Tibial artery (tissue), 4 donors: ENCODE measurements at regions not wholly inside any gene's neighbourhood (a gene's known extent, or its start where the extent isn't known, plus 50 kb on each side); places are given as distances from the start of the nearest gene placed in this dataset.

Experiments
- DNase-seq, 2 donors: peaks; one replicate each; pipeline ENCODE4 v3.0.0-alpha.2; 2019
- H3K27ac ChIP-seq, 2 donors: fragments of 200-600 bp; sonication (generic) in 1 of 2; 1 replicate in 1 of 2; 2 replicates in 1 of 2; pipeline ENCODE4 v1.5.1; 2018 to 2019; ENCODE audit warnings: mild to moderate bottlenecking in 1 of 2
- H3K27me3 ChIP-seq, 2 donors: fragments of 200-600 bp; sonication (generic) in 1 of 2; one replicate each; pipeline versions ENCODE4 v1.5.1 to v1.6.0; 2016 to 2019
- H3K36me3 ChIP-seq, 3 donors: fragments of 200-600 bp; sonication (generic) in 2 of 3; one replicate each; pipeline ENCODE4 v1.5.1; 2016 to 2019; ENCODE audit warnings: mild to moderate bottlenecking in 2 of 3
- H3K4me1 ChIP-seq, 4 donors: fragments of 200-600 bp; sonication (generic) in 2 of 4; 1 replicate in 3 of 4; 2 replicates in 1 of 4; pipeline ENCODE4 v1.5.1; 2016 to 2019
- H3K4me3 ChIP-seq, 2 donors: fragments of 200-600 bp; sonication (generic) in 1 of 2; 1 replicate in 1 of 2; 2 replicates in 1 of 2; pipeline ENCODE4 v1.5.1; 2018 to 2019; ENCODE audit warnings: mild to moderate bottlenecking in 2 of 2
- H3K9me3 ChIP-seq, 3 donors: fragments of 200-600 bp; sonication (generic) in 1 of 3; one replicate each; pipeline ENCODE4 v1.5.1; 2016 to 2019
- intact Hi-C: fragments of 100-400 bp; cut with DNase I; formaldehyde crosslinking; loops from one replicate; pipeline ENCODE4 v1.15.0; 2023; ENCODE audit warnings: low total_unique reads
- TF ChIP-seq, protein P1 (sequence below), 2 experiments: fragments of 200-600 bp in 1 of 2; fragments of 450-650 bp in 1 of 2; IDR thresholded peaks; one replicate each; pipeline ENCODE4 v1.5.1; 2017 to 2019; ENCODE audit warnings: antibody characterized with exemption in 2 of 2, mild to moderate bottlenecking in 1 of 2, moderate library complexity in 1 of 2

DNA sequence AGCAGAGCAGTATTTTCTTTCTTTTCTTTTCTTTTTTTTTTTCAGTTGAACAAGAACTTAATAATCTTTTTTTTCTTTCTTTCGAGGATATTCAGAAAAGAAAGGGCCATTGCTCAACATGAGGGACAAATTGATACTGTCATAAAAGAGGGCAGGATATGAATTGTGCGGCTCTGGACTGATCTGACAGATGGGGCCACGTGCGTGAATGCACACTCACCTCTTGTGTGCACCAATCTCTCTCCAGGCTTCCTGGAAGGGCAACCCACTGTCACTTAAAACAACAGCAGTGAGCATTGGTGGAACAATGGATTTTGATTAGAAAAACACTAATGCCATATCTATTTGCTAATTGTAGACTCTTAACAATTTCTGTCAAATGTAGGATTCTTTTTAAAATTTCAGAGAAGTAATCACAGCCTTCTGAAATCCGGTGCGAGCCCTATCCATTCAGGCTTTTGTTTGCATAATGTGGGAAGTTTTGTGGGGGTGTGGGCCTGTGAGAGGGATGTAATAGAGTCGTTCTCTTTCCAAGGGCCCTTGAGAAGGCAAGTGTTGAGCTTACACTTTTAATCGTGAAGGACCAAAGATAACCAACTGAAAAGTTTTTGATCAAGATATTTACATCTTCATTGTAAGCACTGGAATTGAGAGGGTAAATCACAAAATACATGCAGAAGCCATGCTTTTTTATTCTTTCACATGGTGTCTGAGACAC is 298.8 kb downstream of the SP3 start:
- H3K36me3 ChIP-seq: no peaks in the 10 kb centered on the region
- H3K27me3 ChIP-seq: no peaks in the 10 kb centered on the region
- DNase-seq: no peak
- H3K4me3 ChIP-seq: no peak overlapping the region
- no peaks in the 10 kb centered on the region for H3K9me3 ChIP-seq
- H3K27ac ChIP-seq: no peak overlapping the region
- intact Hi-C loops: no loop called here
- TF ChIP-seq, protein P1, sequence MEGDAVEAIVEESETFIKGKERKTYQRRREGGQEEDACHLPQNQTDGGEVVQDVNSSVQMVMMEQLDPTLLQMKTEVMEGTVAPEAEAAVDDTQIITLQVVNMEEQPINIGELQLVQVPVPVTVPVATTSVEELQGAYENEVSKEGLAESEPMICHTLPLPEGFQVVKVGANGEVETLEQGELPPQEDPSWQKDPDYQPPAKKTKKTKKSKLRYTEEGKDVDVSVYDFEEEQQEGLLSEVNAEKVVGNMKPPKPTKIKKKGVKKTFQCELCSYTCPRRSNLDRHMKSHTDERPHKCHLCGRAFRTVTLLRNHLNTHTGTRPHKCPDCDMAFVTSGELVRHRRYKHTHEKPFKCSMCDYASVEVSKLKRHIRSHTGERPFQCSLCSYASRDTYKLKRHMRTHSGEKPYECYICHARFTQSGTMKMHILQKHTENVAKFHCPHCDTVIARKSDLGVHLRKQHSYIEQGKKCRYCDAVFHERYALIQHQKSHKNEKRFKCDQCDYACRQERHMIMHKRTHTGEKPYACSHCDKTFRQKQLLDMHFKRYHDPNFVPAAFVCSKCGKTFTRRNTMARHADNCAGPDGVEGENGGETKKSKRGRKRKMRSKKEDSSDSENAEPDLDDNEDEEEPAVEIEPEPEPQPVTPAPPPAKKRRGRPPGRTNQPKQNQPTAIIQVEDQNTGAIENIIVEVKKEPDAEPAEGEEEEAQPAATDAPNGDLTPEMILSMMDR (IDR thresholded peaks at IDR 0.05): no peak
- no peaks in the 10 kb centered on the region for H3K4me1 ChIP-seq

DNA sequence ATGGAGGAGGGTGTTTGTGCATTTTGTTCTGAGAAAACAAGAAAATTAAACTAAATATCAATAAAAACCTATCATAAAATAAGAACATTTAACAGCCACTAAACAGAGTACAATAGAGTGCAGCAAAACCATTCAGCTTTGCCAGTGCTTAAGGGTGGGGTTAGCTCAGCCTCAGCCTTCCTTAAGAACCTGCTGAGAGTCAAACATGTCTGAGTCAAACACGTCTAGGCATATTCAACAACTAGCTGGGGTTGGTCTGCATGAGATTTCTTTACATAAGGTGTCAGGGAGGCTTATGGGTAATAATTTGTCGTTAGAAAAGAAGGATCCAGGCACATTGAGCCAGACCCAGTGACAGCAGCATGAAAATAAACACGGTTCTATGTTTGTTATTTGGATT is 298.2 kb downstream of the SP3 start:
- intact Hi-C loops: no loop called here
- Histone ChIP-seq H3K9me3 (no peaks in the 10 kb centered on the region), H3K36me3 (no peaks in the 10 kb centered on the region), H3K27ac (no peak overlapping the region), H3K4me1 (no peaks in the 10 kb centered on the region), H3K4me3 (no peak overlapping the region), H3K27me3 (no peaks in the 10 kb centered on the region)
- TF ChIP-seq, protein P1 (IDR thresholded peaks at IDR 0.05): no peak
- DNase-seq: no peak

DNA sequence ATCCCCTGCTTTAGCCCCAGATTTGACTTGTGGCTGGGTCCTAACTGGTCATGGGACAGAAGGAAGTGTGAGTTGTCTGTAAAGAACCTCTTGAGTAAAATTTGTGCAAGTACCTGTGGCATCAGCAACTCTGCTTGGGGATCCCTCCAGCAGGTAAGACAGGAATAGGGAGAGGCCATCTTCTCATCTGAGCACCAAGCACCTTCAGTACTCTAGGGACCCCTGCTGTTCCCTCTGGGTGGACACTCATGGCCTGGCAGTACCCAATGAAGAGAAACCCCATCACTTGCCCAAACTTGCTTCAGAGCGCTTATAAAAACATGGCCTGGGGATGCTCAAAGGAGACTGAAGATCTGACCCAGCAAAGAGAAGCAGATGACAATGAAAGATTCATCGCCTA is 297.8 kb downstream of the SP3 start:
- H3K9me3 ChIP-seq: no peaks in the 10 kb centered on the region
- TF ChIP-seq, protein P1 (IDR thresholded peaks at IDR 0.05): no peak
- no peak for DNase-seq
- intact Hi-C loops: no loop called here
- no peak overlapping the region for H3K27ac ChIP-seq
- H3K36me3 ChIP-seq: no peaks in the 10 kb centered on the region
- no peaks in the 10 kb centered on the region for H3K4me1 ChIP-seq
- no peaks in the 10 kb centered on the region for H3K27me3 ChIP-seq
- no peak overlapping the region for H3K4me3 ChIP-seq

DNA sequence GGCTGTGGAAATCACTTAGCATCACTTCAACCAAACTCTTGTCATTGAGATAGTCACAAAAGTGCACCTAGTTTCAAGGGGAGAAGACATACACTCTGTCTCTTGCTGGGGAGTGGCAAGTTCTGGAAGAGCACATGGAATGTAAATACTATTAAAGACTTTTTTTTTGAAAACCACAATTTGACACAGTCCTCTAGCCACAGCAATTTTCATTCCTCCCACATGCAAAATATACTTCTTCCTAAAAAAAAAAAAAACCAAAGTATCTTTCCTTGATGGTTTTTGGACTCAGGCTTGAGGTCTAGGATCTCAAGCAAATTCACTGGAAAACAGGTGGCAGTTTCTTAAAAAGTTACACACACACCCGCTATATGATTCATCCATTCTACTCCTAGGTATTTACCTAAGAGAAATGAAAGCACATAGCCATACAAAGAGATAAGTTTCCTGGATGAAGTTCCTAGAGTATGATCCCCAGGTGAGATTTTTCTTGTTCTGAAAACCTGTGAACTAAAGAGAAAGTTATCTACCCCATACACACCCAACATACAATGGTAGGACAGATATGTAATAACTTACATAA is 295.8 kb downstream of the SP3 start:
- no peak overlapping the region for H3K4me3 ChIP-seq
- no peak for DNase-seq
- no peaks in the 10 kb centered on the region for H3K36me3 ChIP-seq
- H3K9me3 ChIP-seq: no peaks in the 10 kb centered on the region
- no peak overlapping the region for H3K27ac ChIP-seq
- intact Hi-C loops: no loop called here
- no peaks in the 10 kb centered on the region for H3K4me1 ChIP-seq
- no peaks in the 10 kb centered on the region for H3K27me3 ChIP-seq
- TF ChIP-seq, protein P1 (IDR thresholded peaks at IDR 0.05): no peak

DNA sequence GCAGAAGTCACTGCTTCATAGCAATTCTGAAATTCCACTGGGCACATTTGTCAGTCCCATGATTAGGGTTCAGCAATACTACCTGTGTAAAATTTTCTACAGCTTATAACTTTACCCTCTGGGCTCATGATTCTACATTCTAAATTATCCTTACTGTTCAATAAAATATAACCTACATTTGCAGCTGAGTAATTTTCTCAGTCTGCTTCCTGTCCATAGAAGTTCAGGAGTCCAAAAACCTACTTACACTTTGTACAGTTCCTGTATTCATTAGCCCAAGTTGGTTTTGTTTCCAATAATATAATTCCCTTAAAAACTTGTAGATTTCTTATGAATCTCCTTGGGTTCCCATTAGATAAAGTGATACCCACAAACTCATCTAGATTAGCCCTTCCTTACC is 295.3 kb downstream of the SP3 start:
- H3K36me3 ChIP-seq: no peaks in the 10 kb centered on the region
- H3K27ac ChIP-seq: no peak overlapping the region
- no peaks in the 10 kb centered on the region for H3K4me1 ChIP-seq
- H3K4me3 ChIP-seq: no peak overlapping the region
- DNase-seq: no peak
- no peaks in the 10 kb centered on the region for H3K27me3 ChIP-seq
- H3K9me3 ChIP-seq: no peaks in the 10 kb centered on the region
- intact Hi-C loops: no loop called here
- TF ChIP-seq, protein P1 (IDR thresholded peaks at IDR 0.05): no peak
